ENCODE measurements at regions not wholly inside any gene's neighbourhood (a gene's known extent, or its start where the extent isn't known, plus 50 kb on each side); places are given as distances from the start of the nearest gene placed in this dataset.

DNA sequence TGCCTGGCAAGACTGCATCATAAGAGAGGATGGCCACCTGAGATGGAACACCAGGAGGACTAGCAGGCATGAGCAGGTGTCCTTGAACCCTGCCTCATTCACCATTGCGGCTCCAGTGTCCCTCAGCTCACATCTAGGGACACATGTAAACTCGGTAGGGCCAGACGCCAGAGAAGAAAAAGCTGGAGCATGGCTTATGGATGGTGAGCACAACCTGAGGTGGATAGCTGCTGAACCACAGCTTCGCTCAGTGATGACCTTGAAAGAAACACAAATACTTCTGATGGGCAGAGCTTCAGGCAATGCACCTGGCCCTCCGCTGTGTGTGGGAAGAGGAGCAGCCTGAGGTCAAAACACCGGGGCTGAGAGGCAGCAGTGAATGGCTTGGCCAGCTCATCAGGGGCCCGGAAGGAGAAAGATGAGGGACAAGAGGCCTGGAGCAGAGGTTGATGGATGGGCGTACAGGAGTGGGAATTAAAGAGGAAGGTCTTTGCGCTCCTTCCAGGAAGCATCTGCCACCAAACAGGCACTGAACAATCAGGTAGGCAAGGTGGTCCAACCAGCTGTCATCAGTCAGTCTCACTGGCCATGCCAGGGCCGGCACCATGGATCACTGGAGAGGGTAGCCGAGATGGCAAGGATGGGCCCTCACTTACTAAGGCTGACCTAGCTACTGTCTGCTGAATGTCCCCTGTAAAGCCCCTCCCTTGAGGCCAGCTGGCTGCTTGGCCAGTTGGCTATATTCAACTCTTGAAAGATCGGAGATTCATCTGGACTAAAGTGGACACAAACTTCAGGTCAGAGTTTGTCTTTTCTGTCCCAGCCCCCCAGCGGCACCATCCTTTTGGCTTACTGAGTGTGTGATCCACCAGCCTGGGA, 89.7 kb downstream of the MYEOV start:
- TF ChIP-seq POLR2A (IDR thresholded peaks at IDR 0.05) = no peak
- TF ChIP-seq CTCF (IDR thresholded peaks at IDR 0.05) = no peak

Measured in lower leg skin (tissue), 3 donors.